ENCODE measurements at regions not wholly inside any gene's neighbourhood (a gene's known extent, or its start where the extent isn't known, plus 50 kb on each side); places are given as distances from the start of the nearest gene placed in this dataset.

DNA sequence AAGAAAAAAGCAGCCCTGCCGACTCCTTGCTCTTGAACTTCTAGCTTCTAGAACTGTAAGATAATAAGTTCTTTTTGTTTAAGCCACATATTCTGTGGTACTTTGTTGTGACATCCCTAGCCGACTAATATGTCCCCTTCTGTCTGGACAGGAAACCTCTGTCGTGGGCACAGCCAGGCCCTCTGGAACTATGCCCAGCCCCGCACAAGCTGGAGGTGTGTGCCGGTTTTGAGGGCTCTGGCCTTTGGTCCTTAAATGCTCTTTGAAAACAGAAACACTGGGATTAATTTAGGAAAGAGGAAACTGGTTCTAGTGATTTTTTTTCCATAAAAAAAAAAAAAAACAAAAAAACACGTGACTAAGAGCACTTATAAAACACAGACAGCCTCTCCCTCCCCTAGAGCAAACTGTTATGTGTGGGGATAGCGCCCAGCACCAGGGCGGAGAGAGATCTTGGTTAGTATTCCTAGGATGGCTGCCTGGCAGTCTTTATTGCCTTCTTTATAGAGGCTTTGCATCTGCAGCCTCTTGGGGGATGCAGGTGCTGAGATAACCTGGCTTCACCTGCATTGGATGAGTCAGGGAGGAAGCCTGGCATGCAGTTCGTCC, 244.3 kb downstream of the NFATC2 start:
- Histone ChIP-seq H4K20me1 (replicated peaks; ENCODE audit: control insufficient read depth, insufficient read depth, low read length) (no peaks in the 10 kb centered on the region), H2AFZ (ENCODE audit: low read depth, low read length) (no peak overlapping the region), H3K27ac (ENCODE audit: extremely low read depth, low read depth, low read length) (no peak overlapping the region), H3K9me1 (ENCODE audit: control insufficient read depth, insufficient read depth, low read length) (no peaks in the 10 kb centered on the region), H3K9ac (ENCODE audit: insufficient read depth in 1 of 2, low read depth in 2 of 2, low read length in 2 of 2) (no peak overlapping the region), H3K9me3 (replicated peaks; ENCODE audit: control insufficient read depth, insufficient read depth, low read depth, low read length) (0 out of 2 replicates have a peak, but pooled peaks cover 4% of the 10 kb centered on the region), H3K36me3 (ENCODE audit: control insufficient read depth, insufficient read depth, low read length) (no peaks in the 10 kb centered on the region), H3K79me2 (ENCODE audit: control insufficient read depth, insufficient read depth, low read length) (no peaks in the 10 kb centered on the region), H3K4me1 (replicated peaks in 1 of 2; ENCODE audit: control insufficient read depth in 2 of 2, insufficient read depth in 2 of 2, low read length in 2 of 2) (no peaks in the 10 kb centered on the region), H3K4me3 (no peak overlapping the region), H3K27me3 (ENCODE audit: control insufficient read depth in 2 of 2, insufficient read depth in 2 of 2, low read length in 2 of 2) (peaks cover 14 to 18% of the 10 kb centered on the region in 2 experiments; a peak in 4 of 5 replicates), H3K4me2 (ENCODE audit: insufficient read depth, low read length) (no peak overlapping the region)
- BruUV-seq (replicated peaks) = no TSS peak
- no peak for DNase-seq (ENCODE audit: extremely low read depth in 1 of 4, low spot score in 3 of 4)
- TF ChIP-seq XRCC5 (IDR thresholded peaks at IDR 0.05; ENCODE audit: low read depth, low read length) (no peak), ZNF76 (CRISPR knock-in tag; IDR thresholded peaks at IDR 0.05; ENCODE audit: borderline replicate concordance) (no peak), MED1 (CRISPR knock-in tag; IDR thresholded peaks at IDR 0.05; ENCODE audit: borderline replicate concordance) (no peak), GTF2E2 (tag; IDR thresholded peaks at IDR 0.05) (no peak), DPF2 (IDR thresholded peaks at IDR 0.05) (no peak), HNRNPUL1 (IDR thresholded peaks at IDR 0.05; ENCODE audit: low read length) (no peak), PCBP1 (IDR thresholded peaks at IDR 0.05; ENCODE audit: low read depth, low read length, poor library complexity, severe bottlenecking) (no peak), E2F3 (CRISPR knock-in tag; IDR thresholded peaks at IDR 0.05) (no peak), ZNF121 (CRISPR knock-in tag; conservative IDR thresholded peaks at IDR 0.05) (no peak), NUFIP1 (IDR thresholded peaks at IDR 0.05; ENCODE audit: partially characterized antibody) (no peak), HCFC1 (IDR thresholded peaks at IDR 0.05; ENCODE audit: low read depth, low read length) (no peak), ZKSCAN8 (CRISPR knock-in tag; IDR thresholded peaks at IDR 0.05) (no peak), NELFE (IDR thresholded peaks at IDR 0.05; ENCODE audit: insufficient read depth, insufficient read length) (no peak)
- TF ChIP-seq, protein P1, sequence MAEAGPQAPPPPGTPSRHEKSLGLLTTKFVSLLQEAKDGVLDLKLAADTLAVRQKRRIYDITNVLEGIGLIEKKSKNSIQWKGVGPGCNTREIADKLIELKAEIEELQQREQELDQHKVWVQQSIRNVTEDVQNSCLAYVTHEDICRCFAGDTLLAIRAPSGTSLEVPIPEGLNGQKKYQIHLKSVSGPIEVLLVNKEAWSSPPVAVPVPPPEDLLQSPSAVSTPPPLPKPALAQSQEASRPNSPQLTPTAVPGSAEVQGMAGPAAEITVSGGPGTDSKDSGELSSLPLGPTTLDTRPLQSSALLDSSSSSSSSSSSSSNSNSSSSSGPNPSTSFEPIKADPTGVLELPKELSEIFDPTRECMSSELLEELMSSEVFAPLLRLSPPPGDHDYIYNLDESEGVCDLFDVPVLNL (CRISPR knock-in tag; IDR thresholded peaks at IDR 0.05; ENCODE audit: low read depth) = no peak
- TF ChIP-seq, protein P2, sequence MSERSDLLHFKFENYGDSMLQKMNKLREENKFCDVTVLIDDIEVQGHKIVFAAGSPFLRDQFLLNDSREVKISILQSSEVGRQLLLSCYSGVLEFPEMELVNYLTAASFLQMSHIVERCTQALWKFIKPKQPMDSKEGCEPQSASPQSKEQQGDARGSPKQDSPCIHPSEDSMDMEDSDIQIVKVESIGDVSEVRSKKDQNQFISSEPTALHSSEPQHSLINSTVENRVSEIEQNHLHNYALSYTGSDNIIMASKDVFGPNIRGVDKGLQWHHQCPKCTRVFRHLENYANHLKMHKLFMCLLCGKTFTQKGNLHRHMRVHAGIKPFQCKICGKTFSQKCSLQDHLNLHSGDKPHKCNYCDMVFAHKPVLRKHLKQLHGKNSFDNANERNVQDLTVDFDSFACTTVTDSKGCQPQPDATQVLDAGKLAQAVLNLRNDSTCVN (CRISPR knock-in tag; IDR thresholded peaks at IDR 0.05) = no peak
- TF ChIP-seq, protein P3, sequence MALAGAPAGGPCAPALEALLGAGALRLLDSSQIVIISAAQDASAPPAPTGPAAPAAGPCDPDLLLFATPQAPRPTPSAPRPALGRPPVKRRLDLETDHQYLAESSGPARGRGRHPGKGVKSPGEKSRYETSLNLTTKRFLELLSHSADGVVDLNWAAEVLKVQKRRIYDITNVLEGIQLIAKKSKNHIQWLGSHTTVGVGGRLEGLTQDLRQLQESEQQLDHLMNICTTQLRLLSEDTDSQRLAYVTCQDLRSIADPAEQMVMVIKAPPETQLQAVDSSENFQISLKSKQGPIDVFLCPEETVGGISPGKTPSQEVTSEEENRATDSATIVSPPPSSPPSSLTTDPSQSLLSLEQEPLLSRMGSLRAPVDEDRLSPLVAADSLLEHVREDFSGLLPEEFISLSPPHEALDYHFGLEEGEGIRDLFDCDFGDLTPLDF (CRISPR knock-in tag; IDR thresholded peaks at IDR 0.05) = no peak
- ATAC-seq = no peak
- POLR2A ChIA-PET = no interaction called here
- FAIRE-seq = no peak
- intact Hi-C loops (cut with micrococcal nuclease) = no loop called here
- CTCF ChIA-PET (ENCODE audit: low intra/inter-chr PET ratio) = no interaction called here
- WGBS (ENCODE audit: insufficient coverage, low coverage, missing lambda C conversion rate) = 0% methylated on average over 8 of the region's 9 CpGs
- in situ Hi-C loops (cut with MboI) = no loop called here

All from K562 (cell line).